Lung (tissue), 11 donors: ENCODE measurements at regions not wholly inside any gene's neighbourhood (a gene's known extent, or its start where the extent isn't known, plus 50 kb on each side); places are given as distances from the start of the nearest gene placed in this dataset.

Experiments used
- ATAC-seq: fragments of 200-7000 bp; cut with Tn5 transposase; one replicate; pipeline ENCODE4 v1.9.1; 2020; ENCODE audit warnings: moderate number of reproducible peaks; ENCODE audit not compliant: insufficient read depth, low FRiP score
- DNase-seq, 3 donors: peaks; one replicate each; pipeline ENCODE4 v3.0.0-alpha.2; 2013 to 2017
- H3K27ac ChIP-seq, 2 donors: one replicate each; pipeline ENCODE4 v1.5.1; 2013; ENCODE audit warnings: mild to moderate bottlenecking in 2 of 2, moderate library complexity in 2 of 2, control low read depth in 1 of 2, inconsistent platforms in 1 of 2, low read depth in 1 of 2, low read length in 1 of 2
- H3K27me3 ChIP-seq, 3 donors: one replicate each; pipeline ENCODE4 v1.5.1; 2013; ENCODE audit warnings: low read length in 2 of 3; ENCODE audit not compliant: control insufficient read depth in 3 of 3, insufficient read depth in 3 of 3
- H3K36me3 ChIP-seq, 4 donors: one replicate each; pipeline ENCODE4 v1.5.1; 2013; ENCODE audit warnings: low read length in 4 of 4, mild to moderate bottlenecking in 1 of 4, moderate library complexity in 1 of 4; ENCODE audit not compliant: control insufficient read depth in 4 of 4, insufficient read depth in 4 of 4
- H3K4me1 ChIP-seq, 5 donors: one replicate each; pipeline ENCODE4 v1.5.1; 2013; ENCODE audit warnings: low read length in 5 of 5, mild to moderate bottlenecking in 2 of 5, moderate library complexity in 1 of 5; ENCODE audit not compliant: control insufficient read depth in 5 of 5, insufficient read depth in 5 of 5
- H3K4me3 ChIP-seq: one replicate; pipeline ENCODE4 v1.5.1; 2013; ENCODE audit warnings: mild to moderate bottlenecking, control low read depth, moderate library complexity
- H3K9ac ChIP-seq, 2 donors: one replicate each; pipeline ENCODE4 v1.5.1; 2013; ENCODE audit warnings: low read length in 2 of 2, control low read depth in 1 of 2; ENCODE audit not compliant: insufficient read depth in 1 of 2
- H3K9me3 ChIP-seq, 4 donors: one replicate each; pipeline ENCODE4 v1.5.1; 2013; ENCODE audit warnings: low read length in 3 of 4, mild to moderate bottlenecking in 1 of 4, moderate library complexity in 1 of 4; ENCODE audit not compliant: control insufficient read depth in 4 of 4, insufficient read depth in 3 of 4
- CTCF ChIP-seq: IDR thresholded peaks from 2 replicates; pipeline ENCODE4 v1.5.1; 2012; ENCODE audit warnings: mild to moderate bottlenecking; ENCODE audit errors: control extremely low read depth, extremely low read depth
- WGBS, 2 donors: extraction: QIAGEN DNeasy Blood & Tissue Kit; methylation state at CpG; one replicate each; pipeline ENCODE4 v1.1.7; 2013; 5-methylcytosine and 5-hydroxymethylcytosine counted together
- donor health status: control.
- donor health status: control.
- donor health status: Bipolar disorder and iron deficiency.
- donor health status: healthy.
- donor health status: DM: yes; HTN: yes; CAD: no.

GRCh38 chr1:90107990-90108389 is 113.1 kb downstream of the ZNF326 start:
- WGBS, 2 donors, result 45 to 52% methylated on average over 2 of the region's 2 CpGs
- H3K4me3 ChIP-seq, result no peak overlapping the region
- ATAC-seq, result no peak
- H3K4me1 ChIP-seq, result no peaks in the 10 kb centered on the region
- no peak for DNase-seq
- H3K27ac ChIP-seq, result no peak overlapping the region
- no peak overlapping the region for H3K9ac ChIP-seq
- no peak for TF ChIP-seq CTCF
- peaks cover 0 to 6% (median 2%) of the 10 kb centered on the region in 3 donors for H3K27me3 ChIP-seq
- no peaks in the 10 kb centered on the region for H3K36me3 ChIP-seq
- H3K9me3 ChIP-seq, result peaks cover 0 to 2% (median 0%) of the 10 kb centered on the region in 4 donors

- DNase-seq (no peak), ATAC-seq (no peak)
- 69 to 86% methylated on average over 4 of the region's 4 CpGs for WGBS, 2 donors
- no peak overlapping the region for H3K27ac ChIP-seq
- no peaks in the 10 kb centered on the region for H3K36me3 ChIP-seq
- peaks cover 0 to 6% (median 2%) of the 10 kb centered on the region in 3 donors for H3K27me3 ChIP-seq
- no peaks in the 10 kb centered on the region for H3K4me1 ChIP-seq
- no peak overlapping the region for H3K9ac ChIP-seq
- no peak overlapping the region for H3K4me3 ChIP-seq
- no peak for TF ChIP-seq CTCF
- H3K9me3 ChIP-seq, result peaks cover 0 to 2% (median 0%) of the 10 kb centered on the region in 4 donors
Observed at GRCh38 chr1:90106311-90106710, 111.4 kb downstream of the ZNF326 start.

- no peaks in the 10 kb centered on the region for H3K9me3 ChIP-seq
- no peaks in the 10 kb centered on the region for H3K4me1 ChIP-seq
- H3K4me3 ChIP-seq, result no peak overlapping the region
- no peak for TF ChIP-seq CTCF
- H3K9ac ChIP-seq, result no peak overlapping the region
- 57 to 66% methylated on average over 15 of the region's 15 CpGs for WGBS, 2 donors
- H3K36me3 ChIP-seq, result no peaks in the 10 kb centered on the region
- ATAC-seq (no peak), DNase-seq (peak; percentile 32 to 62 (median 56))
- no peak overlapping the region for H3K27ac ChIP-seq
- H3K27me3 ChIP-seq, result peaks cover 0 to 6% (median 2%) of the 10 kb centered on the region in 3 donors
Observed at GRCh38 chr1:90104941-90105538, 110.1 kb downstream of the ZNF326 start.

- no peak for ATAC-seq
Observed at GRCh38 chr1:90100566-90100965, 105.7 kb downstream of the ZNF326 start.

More at GRCh38 chr1:90100566-90100965, 105.7 kb downstream of the ZNF326 start:
- Histone ChIP-seq H3K36me3 (no peaks in the 10 kb centered on the region), H3K27ac (no peak overlapping the region), H3K9me3 (peaks cover 0 to 3% (median 1%) of the 10 kb centered on the region in 4 donors), H3K9ac (no peak overlapping the region), H3K27me3 (no peaks in the 10 kb centered on the region), H3K4me3 (no peak overlapping the region), H3K4me1 (no peaks in the 10 kb centered on the region)
- no peak for DNase-seq
- WGBS, 2 donors, result 90 to 94% methylated on average over 4 of the region's 4 CpGs
- no peak for TF ChIP-seq CTCF
